HUES48 (cell line): ENCODE measurements at regions not wholly inside any gene's neighbourhood (a gene's known extent, or its start where the extent isn't known, plus 50 kb on each side); places are given as distances from the start of the nearest gene placed in this dataset.

Experiments used
- H3K27ac ChIP-seq: one replicate; pipeline ENCODE4 v1.7.0; 2013; ENCODE audit warnings: low read depth, low read length, inconsistent platforms
- H3K27me3 ChIP-seq: 2 replicates; pipeline ENCODE4 v1.6.1; 2013; ENCODE audit warnings: mild to moderate bottlenecking, low read length; ENCODE audit not compliant: control insufficient read depth, insufficient read depth
- H3K36me3 ChIP-seq: 2 replicates; pipeline ENCODE4 v1.6.1; 2013; ENCODE audit warnings: low read length; ENCODE audit not compliant: control insufficient read depth, insufficient read depth
- H3K4me1 ChIP-seq: 2 replicates; pipeline ENCODE4 v1.6.1; 2013; ENCODE audit warnings: mild to moderate bottlenecking, low read length; ENCODE audit not compliant: control insufficient read depth, insufficient read depth
- H3K4me3 ChIP-seq: 2 replicates; pipeline ENCODE4 v1.5.1; 2013; ENCODE audit warnings: mild to moderate bottlenecking, low read depth, low read length
- H3K9ac ChIP-seq: 2 replicates; pipeline ENCODE4 v1.6.1; 2013; ENCODE audit warnings: mild to moderate bottlenecking, low read depth, low read length, moderate library complexity
- H3K9me3 ChIP-seq: 2 replicates; pipeline ENCODE4 v1.6.1; 2013; ENCODE audit warnings: low read length; ENCODE audit not compliant: control insufficient read depth, insufficient read depth

DNA sequence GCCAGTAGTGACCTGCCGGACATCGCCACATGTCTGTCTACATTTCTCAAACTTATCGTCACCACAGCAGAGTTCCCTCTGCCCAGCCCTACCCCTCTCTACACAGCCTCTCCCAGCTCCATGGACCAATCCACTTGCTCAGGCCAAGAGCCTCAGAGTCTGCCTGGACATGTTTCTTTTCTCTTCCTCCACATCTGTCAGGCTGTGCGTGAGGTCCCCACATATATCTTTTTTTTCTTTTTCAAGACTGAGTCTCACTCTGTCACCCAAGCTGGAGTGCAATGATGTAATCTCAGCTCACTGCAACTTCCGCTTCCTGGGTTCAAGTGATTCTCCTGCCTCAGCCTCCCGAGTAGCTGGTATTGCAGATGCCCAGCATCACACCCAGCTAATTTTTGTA lies 62.7 kb upstream of the GGTA1 start:
- Histone ChIP-seq H3K9ac (no peak overlapping the region), H3K27me3 (no peaks in the 10 kb centered on the region), H3K4me1 (peaks cover 15% of the 10 kb centered on the region), H3K4me3 (no peak overlapping the region), H3K36me3 (no peaks in the 10 kb centered on the region), H3K27ac (no peak overlapping the region), H3K9me3 (no peaks in the 10 kb centered on the region)

DNA sequence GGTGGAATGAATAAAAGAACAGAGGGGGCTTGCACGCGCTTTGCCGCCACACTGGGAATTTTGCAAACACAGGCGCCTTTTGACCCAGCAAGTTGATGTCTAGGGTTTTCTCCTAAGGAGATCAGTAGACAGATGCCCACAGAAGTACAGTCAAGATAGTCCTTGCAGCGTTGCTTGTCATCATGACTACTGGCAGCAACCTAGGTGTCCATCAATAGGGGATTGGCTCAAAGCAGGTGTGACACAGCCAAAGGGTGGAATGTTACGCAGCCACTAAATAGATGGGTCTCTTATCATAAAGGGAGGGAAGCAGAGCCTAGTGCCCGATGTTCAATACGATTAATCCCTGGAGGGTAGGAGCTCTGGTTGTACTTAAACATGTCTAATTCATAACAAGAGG lies 63.8 kb upstream of the GGTA1 start:
- H3K4me1 ChIP-seq, result peaks cover 12% of the 10 kb centered on the region
- no peaks in the 10 kb centered on the region for H3K9me3 ChIP-seq
- no peak overlapping the region for H3K9ac ChIP-seq
- no peaks in the 10 kb centered on the region for H3K27me3 ChIP-seq
- no peak overlapping the region for H3K27ac ChIP-seq
- no peaks in the 10 kb centered on the region for H3K36me3 ChIP-seq
- H3K4me3 ChIP-seq, result no peak overlapping the region

DNA sequence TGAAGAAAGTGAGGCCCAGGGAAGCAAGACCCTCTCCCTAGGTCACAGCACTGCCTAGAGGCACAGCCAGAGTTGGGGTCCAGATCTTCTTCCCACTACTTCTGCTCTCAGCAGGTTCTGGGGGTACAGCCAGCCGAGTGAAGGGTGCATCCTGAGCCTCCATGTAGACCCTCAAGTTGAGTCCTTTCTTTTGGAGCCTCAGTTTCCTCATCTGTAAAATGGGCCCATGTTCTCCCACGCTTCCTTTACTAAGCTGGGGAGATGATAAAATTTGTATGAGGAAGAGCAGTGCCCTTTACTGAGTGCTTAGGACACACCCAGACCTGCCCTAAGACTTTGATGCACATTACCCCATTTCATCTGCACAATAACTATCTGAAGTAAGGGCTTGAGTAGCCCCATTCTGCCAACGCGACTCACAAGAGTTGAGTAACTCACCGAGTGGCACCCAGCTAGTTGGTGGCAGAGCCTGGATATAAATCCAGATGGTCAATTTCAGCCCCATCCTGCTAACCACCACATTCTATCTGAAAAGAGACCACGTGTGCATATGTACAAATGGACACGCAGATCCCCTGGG lies 64.3 kb upstream of the GGTA1 start:
- Histone ChIP-seq H3K27ac (no peak overlapping the region), H3K4me3 (no peak overlapping the region), H3K36me3 (no peaks in the 10 kb centered on the region), H3K9ac (no peak overlapping the region), H3K9me3 (no peaks in the 10 kb centered on the region), H3K27me3 (no peaks in the 10 kb centered on the region), H3K4me1 (peaks cover 9% of the 10 kb centered on the region; the same call in 1 of the 2 replicates)

DNA sequence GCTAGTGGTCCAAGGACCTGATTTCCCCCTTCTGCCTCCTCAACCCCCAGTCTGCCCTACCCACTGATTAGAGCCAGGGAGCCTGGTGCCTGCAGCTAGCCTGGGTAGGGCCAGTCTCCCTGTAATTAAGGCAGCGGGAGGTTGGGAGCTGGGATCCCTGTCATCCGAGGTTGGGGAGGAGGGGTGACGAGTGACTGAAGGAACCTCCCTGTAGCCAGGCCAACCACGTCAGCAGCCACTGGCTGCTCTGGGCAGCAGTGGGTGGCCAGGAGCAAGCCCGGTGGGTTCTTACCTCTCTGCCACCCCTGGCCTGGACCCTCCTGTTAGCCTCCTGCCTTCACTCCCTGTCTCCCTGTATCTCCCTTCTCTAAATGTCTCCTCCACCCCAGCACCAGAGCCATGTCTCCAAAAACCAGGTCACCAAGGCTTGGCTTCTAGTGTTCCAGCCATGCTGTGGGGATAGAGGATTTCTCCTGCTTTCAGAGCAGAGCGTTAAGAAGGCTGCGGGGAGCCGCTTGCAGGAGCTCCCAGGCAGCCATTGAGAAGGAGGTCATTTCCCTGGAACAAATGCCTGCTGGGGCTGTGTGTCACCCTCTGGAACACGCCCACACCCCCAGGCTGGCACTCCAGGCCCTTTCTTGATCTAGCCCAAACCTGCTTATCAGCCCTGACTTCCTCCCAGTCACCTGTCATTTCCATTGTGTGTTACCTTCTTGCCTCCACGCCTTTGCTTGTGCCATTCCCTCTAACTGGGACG lies 65.0 kb upstream of the GGTA1 start:
- H3K27me3 ChIP-seq, result no peaks in the 10 kb centered on the region
- no peak overlapping the region for H3K9ac ChIP-seq
- H3K27ac ChIP-seq, result no peak overlapping the region
- H3K36me3 ChIP-seq, result no peaks in the 10 kb centered on the region
- peaks cover 9% of the 10 kb centered on the region; the same call in 1 of the 2 replicates for H3K4me1 ChIP-seq
- no peak overlapping the region for H3K4me3 ChIP-seq
- no peaks in the 10 kb centered on the region for H3K9me3 ChIP-seq

DNA sequence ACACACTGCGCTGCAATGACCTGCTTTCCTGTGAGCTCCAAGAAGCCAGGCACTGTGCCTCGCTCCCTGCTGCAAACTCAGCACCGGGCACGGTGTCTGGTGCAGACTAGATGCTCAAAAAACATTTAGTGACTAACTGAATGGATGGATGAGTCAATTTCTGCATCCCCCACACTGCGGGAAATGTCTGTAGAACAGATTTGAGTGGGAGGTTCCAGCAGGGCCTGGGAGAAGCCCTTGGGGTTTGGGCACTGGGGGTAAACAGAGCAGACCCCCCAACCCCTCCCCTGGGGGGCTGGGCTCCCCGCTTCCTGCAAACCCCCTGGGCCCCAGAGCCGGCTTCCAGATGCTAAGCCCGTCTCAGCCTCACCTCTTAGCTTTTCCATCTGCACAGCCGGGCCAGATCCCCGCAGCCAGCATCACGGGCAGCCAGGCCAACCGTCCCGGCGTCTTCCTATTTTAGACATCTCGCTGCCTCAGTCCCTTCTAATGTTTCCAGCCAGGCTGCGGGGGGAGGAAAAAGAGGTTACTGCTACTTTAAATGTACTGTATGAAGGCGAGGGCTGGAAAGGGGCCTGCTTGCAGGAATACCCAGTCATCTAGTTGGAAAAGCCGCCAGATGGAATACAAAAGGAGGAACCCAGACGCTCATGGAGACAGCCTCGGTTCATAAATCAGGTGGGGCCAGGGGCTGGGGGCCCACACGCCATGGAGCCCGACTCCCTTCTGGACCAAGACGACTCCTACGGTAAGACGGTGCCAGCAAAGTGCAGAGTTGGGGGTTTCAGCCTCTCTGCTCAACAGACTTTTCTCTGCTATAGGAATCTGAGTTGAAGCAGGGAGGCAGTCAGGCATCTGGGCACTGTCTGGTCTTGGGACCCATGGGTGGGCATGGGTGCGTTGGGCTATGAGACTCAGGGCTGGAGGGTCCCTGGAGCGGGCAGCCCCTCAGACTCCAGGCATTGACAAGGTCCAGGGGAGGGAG lies 67.1 kb upstream of the GGTA1 start:
- Histone ChIP-seq H3K27me3 (no peaks in the 10 kb centered on the region), H3K9me3 (no peaks in the 10 kb centered on the region), H3K4me3 (no peak overlapping the region), H3K27ac (no peak overlapping the region), H3K4me1 (peaks cover 9% of the 10 kb centered on the region; the same call in 1 of the 2 replicates), H3K9ac (no peak overlapping the region), H3K36me3 (no peaks in the 10 kb centered on the region)

DNA sequence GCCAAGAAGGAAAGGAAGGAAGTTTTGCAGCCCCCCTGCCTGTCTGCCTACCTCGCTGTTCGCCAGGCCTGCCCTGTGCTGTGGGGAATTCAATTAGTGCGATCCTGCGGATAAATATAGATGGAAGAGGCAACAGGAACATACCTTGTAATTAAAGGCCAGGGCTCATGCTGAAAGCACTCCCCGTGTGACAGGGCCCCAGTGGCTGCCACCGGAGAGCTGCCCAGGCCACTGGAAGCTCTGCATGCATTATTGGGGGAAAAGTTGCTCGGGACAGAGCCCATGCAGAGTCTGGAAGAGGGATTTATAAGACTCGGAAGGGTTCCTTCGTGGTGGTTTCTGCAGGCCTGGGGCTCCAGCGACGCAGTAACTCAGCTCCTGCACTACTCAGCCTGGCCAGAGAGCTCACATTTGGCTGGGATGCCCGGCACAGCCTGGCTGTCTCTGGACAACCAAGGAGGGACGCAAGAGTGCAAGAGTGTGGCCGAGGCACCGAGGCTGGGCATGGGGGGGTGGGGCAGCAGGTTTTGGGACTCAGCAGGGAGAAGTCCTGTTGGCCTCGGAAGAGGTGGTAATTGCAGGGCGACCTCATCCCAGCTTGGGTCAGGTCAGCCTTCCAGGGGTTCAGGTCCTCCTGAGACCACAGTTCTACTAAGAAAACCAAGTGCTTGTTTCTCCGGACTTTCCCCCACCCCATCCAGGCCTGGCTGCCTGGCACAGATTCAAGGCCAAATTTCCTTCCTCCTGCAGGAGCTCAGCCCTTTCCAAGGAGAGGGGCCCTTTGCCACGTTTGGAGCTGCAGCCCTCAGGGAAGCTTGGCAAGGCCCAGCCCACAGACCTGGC lies 68.1 kb upstream of the GGTA1 start:
- Histone ChIP-seq H3K9ac (no peak overlapping the region), H3K27me3 (no peaks in the 10 kb centered on the region), H3K36me3 (no peaks in the 10 kb centered on the region), H3K27ac (no peak overlapping the region), H3K4me1 (peaks cover 9% of the 10 kb centered on the region; the same call in 1 of the 2 replicates), H3K4me3 (no peak overlapping the region), H3K9me3 (no peaks in the 10 kb centered on the region)

DNA sequence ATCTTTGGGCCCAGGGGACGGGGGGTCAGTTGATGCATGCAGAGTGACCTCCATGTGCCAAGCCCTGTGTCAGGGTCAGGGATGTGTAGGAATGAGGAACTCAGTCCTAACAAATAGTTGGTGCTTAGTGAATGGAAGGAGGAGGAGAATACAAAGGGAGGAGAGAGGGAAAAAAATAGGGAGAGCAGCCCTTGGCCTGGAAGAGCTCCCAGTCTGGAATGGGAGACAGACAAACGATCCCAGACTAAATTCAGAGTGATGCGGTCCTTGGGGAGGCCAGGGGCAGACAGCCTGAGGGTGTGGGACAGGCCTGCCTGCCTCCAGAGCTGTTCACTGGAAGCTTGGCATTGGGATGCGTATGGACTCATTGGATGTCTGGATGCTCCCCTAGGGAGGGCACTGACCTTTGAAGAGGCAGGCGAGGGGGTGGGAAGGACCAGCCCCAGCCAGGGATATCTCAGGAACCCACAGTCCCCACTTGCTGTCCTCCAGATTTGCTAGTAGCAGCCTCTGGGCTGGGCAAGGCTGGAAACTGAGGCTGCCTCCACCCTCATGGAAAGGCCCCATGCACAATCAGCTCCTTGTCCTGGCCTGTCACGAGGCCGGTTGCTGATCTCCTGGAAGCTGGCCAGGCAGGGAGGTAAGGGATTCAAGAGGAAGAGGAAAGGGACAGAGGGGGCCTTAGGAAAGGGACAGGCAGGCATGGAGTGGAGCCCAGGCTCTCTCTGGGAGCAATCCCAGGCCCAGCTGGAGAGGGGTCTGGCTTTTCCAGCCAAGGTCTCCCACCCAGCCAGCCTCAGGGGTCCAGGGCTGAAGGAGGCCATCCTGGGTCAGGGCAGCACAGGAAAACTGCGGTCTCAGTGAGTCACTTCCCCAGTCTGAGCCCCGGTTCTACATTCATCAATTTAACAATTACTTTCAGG lies 69.0 kb upstream of the GGTA1 start:
- no peaks in the 10 kb centered on the region for H3K9me3 ChIP-seq
- H3K27ac ChIP-seq, result no peak overlapping the region
- H3K27me3 ChIP-seq, result no peaks in the 10 kb centered on the region
- H3K9ac ChIP-seq, result no peak overlapping the region
- peaks cover 9% of the 10 kb centered on the region; the same call in 1 of the 2 replicates for H3K4me1 ChIP-seq
- no peaks in the 10 kb centered on the region for H3K36me3 ChIP-seq
- no peak overlapping the region for H3K4me3 ChIP-seq

DNA sequence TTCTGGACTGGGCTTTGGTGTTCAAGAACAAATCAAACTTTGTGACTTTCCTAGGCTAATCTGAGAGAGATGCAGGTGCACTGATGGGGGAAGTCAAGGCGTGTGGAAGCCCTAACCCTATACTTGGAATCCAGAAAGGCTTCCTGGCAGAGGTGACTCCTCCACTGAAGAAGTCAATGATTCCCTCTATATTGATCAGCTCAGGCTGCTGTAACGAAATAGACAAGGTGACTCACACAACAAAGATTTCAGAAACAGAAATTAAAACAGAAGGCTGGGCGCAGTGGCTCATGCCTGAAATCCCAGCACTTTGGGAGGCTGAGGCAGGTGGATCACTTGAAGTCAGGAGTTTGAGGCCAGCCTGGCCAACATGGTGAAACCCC lies 69.6 kb upstream of the GGTA1 start:
- H3K9me3 ChIP-seq, result no peaks in the 10 kb centered on the region
- no peak overlapping the region for H3K27ac ChIP-seq
- no peaks in the 10 kb centered on the region for H3K27me3 ChIP-seq
- peaks cover 9% of the 10 kb centered on the region; the same call in 1 of the 2 replicates for H3K4me1 ChIP-seq
- no peak overlapping the region for H3K9ac ChIP-seq
- no peak overlapping the region for H3K4me3 ChIP-seq
- H3K36me3 ChIP-seq, result no peaks in the 10 kb centered on the region

DNA sequence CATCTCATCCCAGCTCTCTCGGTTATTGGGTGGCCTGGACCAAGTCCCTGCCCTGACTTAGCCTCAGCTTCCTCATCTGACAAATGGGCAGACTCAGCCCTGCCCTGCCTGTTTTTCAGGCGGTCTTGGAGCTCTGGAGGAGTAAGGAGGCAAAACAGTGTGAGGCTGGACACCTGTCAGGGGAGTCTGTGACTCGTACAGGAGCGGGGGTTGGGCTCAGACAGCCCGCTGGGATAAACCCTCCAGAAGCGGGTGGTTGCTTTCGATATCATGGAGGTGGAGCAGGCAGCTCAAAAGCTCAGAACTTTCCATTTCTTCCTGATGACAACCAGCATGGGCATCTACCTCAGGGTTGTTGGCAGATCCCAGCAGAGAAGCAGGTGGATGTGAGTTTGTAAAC lies 72.9 kb upstream of the GGTA1 start:
- H3K36me3 ChIP-seq, result no peaks in the 10 kb centered on the region
- H3K27me3 ChIP-seq, result 0 out of 2 replicates have a peak, but pooled peaks cover 3% of the 10 kb centered on the region
- H3K9ac ChIP-seq, result no peak overlapping the region
- no peak overlapping the region for H3K4me3 ChIP-seq
- no peaks in the 10 kb centered on the region for H3K9me3 ChIP-seq
- H3K4me1 ChIP-seq, result peaks cover 4% of the 10 kb centered on the region; the same call in 1 of the 2 replicates
- H3K27ac ChIP-seq, result no peak overlapping the region
